NB4 (cell line): ENCODE measurements at regions not wholly inside any gene's neighbourhood (a gene's known extent, or its start where the extent isn't known, plus 50 kb on each side); places are given as distances from the start of the nearest gene placed in this dataset.

Source experiments
- DNase-seq: peaks from one replicate; pipeline ENCODE4 v3.0.0; 2010; ENCODE audit warnings: low read depth
- H3K4me3 ChIP-seq: one replicate; pipeline ENCODE4 v1.5.1; 2011; ENCODE audit warnings: mild to moderate bottlenecking, low read depth, low read length, moderate library complexity
- MYC ChIP-seq: IDR thresholded peaks from 2 replicates; pipeline ENCODE4 v1.6.1; 2011; ENCODE audit warnings: low read depth, low read length
- POLR2A ChIP-seq: IDR thresholded peaks from 2 replicates; pipeline ENCODE4 v1.6.1; 2011; ENCODE audit warnings: mild to moderate bottlenecking; ENCODE audit not compliant: insufficient read length; ENCODE audit errors: extremely low read depth
- TF ChIP-seq, protein P1 (sequence below): IDR thresholded peaks from 2 replicates; pipeline ENCODE4 v1.6.1; 2011; ENCODE audit warnings: low read depth, low read length
- TF ChIP-seq, protein P2 (sequence below): IDR thresholded peaks from one replicate; pipeline ENCODE4 v1.5.1; 2012; ENCODE audit warnings: low read depth, low read length

DNA sequence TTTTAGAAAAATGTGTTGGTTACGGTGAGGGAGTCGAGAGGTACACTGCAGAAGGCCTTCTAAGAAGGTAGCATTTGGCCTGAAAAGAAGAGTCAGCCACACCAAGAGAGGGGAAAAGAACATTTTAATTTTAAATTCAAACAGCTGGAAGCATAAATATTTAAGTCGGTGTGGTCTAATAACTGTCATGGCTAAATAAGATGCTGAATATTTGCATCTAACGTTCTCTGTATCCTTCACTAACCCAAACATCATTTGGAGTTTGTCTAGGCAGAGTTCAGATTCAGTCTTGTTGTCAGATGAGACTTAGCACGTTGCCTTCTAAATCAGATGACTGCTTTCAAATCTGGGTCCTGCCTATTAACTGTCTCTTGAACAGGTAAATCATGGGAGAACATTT lies 583.3 kb downstream of the DIPK2A start:
- H3K4me3 ChIP-seq: no peak overlapping the region
- TF ChIP-seq MYC (no peak), POLR2A (no peak)
- TF ChIP-seq, protein P1, sequence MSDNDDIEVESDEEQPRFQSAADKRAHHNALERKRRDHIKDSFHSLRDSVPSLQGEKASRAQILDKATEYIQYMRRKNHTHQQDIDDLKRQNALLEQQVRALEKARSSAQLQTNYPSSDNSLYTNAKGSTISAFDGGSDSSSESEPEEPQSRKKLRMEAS: no peak
- TF ChIP-seq, protein P2, sequence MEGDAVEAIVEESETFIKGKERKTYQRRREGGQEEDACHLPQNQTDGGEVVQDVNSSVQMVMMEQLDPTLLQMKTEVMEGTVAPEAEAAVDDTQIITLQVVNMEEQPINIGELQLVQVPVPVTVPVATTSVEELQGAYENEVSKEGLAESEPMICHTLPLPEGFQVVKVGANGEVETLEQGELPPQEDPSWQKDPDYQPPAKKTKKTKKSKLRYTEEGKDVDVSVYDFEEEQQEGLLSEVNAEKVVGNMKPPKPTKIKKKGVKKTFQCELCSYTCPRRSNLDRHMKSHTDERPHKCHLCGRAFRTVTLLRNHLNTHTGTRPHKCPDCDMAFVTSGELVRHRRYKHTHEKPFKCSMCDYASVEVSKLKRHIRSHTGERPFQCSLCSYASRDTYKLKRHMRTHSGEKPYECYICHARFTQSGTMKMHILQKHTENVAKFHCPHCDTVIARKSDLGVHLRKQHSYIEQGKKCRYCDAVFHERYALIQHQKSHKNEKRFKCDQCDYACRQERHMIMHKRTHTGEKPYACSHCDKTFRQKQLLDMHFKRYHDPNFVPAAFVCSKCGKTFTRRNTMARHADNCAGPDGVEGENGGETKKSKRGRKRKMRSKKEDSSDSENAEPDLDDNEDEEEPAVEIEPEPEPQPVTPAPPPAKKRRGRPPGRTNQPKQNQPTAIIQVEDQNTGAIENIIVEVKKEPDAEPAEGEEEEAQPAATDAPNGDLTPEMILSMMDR: no peak
- no peak for DNase-seq

DNA sequence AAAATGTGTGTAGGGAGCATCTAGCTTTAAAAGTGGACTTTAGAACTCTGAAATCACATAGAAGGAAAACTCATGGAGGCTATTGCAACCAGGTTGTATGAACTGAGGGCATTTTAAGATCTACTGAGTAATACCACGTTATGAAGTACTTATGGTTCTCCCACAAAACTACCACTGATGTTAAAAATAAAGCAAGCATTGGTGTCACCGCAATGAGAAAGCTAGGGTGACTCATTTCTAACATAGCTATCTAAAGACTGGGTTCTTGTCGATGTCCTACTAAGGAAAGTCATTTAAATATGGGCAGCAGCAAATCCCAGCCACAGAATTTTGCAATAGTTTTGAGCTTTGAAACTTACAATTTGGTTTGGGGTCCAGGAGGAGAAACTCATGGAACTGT lies 584.8 kb downstream of the DIPK2A start:
- H3K4me3 ChIP-seq: no peak overlapping the region
- peak; percentile 40 for DNase-seq
- TF ChIP-seq, protein P2: no peak
- TF ChIP-seq MYC (no peak), POLR2A (no peak)
- TF ChIP-seq, protein P1: no peak

DNA sequence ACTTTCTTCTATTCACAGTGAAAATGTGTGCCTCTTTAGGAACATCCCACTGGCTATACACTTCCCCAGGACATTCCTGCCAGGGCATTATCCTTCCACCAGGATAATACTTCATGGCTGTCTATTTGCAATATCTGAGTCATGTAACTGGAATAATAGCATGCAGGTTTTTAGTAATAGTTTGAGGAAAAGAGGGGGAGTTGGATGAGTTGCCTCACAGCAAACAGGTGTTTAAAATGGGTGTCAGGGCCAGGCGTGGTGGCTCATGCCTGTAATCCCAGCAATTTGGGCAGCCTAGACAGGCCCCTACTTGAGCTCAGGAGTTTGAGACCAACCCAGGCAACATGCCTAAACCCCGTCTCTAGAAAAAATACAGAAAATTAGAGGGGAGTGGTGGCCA lies 585.9 kb downstream of the DIPK2A start:
- H3K4me3 ChIP-seq: no peak overlapping the region
- TF ChIP-seq, protein P1: no peak
- TF ChIP-seq MYC (no peak), POLR2A (no peak)
- TF ChIP-seq, protein P2: no peak
- DNase-seq: no peak

DNA sequence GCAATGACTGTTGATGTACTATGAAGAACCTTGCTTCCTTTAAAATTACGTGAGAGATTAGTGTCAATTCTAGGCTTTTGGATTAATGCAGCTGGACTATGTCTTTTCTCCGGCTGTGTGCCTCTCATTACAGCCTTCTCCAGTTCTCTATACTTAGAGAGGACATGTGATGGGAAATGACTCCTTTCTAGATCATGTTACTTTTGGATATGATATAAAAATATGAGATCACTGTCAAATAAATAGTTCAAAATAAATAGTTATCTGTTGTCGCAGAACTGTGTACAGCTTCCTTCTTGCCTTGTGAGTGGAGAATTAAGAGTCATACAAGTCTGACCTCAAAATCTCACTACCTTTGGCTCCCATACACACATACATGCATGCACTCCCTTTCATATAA lies 592.4 kb downstream of the DIPK2A start:
- TF ChIP-seq MYC: no peak
- TF ChIP-seq, protein P2: no peak
- TF ChIP-seq, protein P1: no peak
- DNase-seq: no peak
- no peak overlapping the region for H3K4me3 ChIP-seq

DNA sequence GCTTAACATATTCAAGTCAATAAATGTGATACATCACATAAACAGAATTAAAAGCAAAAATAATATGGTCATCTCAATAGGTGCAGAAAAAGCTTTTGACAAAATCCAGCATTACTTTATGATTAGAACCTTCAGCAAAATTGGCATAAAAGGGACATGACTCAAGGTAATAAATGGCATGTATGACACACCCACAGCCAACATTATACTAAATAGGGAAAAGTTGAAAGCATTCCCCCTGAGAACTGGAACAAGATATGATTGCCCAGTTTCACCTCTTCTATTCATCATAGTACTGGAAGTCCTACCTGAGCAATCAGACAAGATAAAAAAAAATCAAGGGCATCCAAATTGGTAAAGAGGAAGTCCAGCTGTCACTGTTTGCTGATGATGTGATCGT lies 594.7 kb downstream of the DIPK2A start:
- no peak for DNase-seq
- no peak overlapping the region for H3K4me3 ChIP-seq
- TF ChIP-seq, protein P2: no peak

DNA sequence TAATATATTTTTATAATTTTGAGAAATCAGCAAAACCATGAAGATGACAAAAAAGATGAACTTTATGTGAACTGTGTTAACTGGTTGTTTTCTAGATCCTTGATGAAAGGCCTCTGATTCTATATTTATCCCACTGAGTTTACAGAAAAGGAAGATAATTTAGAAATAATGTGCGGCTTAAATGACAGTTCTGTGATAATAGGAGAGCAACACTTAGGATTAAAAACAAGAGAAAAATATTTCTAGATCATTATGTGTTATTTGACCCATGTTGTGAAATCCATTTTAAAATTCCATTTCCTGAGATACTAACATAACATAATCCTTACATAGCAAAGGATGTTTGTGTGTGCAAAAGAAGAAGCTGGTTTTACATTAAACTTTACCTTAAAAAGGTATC lies 598.0 kb downstream of the DIPK2A start:
- no peak for DNase-seq
- H3K4me3 ChIP-seq: no peak overlapping the region
- TF ChIP-seq, protein P2: no peak
- TF ChIP-seq, protein P1: no peak
- TF ChIP-seq MYC: no peak
- no peak for TF ChIP-seq POLR2A
